ENCODE measurements at regions not wholly inside any gene's neighbourhood (a gene's known extent, or its start where the extent isn't known, plus 50 kb on each side); places are given as distances from the start of the nearest gene placed in this dataset.
"Not testable (repeated sequence)": the region's sequence is repeated elsewhere in the genome, so short reads cannot be mapped to it uniquely, and the experiment has no call there.

GRCh38 chr2:138221358-138221757 lies 257.1 kb downstream of the HNMT start:
- no peak for DNase-seq (ENCODE audit: low spot score)

DNA sequence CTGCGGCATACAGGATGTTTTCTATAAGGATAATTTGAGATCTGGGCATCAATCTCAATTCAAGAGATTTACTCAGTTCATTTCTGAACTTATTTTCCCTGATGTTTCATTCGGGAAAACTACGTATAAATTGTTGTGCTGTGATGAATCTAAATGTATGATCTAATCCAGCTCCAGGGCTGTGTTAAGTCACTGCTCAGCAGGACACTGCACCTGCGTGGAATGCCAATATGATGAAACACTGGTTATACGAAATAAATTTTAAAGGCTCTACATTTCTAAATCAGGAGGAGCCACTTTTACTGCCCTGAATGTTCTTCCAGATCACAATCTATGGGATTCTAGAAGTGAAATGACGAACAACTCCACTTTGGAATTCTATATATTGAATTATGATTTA lies 259.0 kb downstream of the HNMT start:
- no peak for DNase-seq (ENCODE audit: low spot score)

- DNase-seq (ENCODE audit: low spot score) = no peak
Measured at GRCh38 chr2:138227195-138227594, 262.9 kb downstream of the HNMT start.

DNA sequence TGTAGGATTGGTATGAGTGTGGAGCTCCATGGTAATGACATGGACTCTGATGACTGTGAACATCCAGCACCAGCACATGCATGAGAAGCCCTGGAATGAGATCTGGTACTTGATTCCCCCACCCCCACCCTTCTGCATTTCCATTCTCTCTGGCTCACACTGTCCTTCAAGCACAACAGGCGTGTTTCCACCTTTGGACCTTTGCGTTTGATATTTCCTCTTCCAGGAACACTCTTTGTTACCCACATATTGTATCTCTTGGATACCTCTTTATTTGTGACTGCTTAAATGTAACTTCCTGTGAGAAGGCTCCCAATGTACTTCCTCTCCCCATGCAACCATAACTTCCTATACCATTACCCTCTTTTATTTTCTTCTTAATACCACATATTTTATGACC lies 263.8 kb downstream of the HNMT start:
- no peak for DNase-seq (ENCODE audit: low spot score)

GRCh38 chr2:138234265-138234664 lies 267.3 kb upstream of the SPOPL start:
- no peak for DNase-seq (ENCODE audit: low spot score)

DNA sequence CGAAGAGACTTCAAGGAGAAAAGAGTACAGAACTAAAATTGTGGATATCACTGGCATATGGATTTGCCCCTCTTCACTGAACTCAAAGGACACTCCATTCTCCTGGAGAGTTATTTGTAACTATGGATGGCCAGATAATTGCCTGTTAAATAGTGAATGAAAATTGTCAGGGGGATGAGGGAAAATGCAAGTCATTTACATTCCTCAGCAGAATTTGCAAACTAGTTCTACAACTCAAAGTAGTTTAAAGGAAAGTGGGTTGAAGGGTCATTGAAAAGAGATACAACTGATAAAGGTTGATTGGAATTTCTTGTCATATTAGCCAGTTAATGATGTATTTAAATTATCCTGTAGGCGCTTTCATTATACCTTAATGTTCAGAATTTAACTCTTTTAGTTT lies 266.5 kb upstream of the SPOPL start:
- DNase-seq (ENCODE audit: low spot score) = no peak

DNA sequence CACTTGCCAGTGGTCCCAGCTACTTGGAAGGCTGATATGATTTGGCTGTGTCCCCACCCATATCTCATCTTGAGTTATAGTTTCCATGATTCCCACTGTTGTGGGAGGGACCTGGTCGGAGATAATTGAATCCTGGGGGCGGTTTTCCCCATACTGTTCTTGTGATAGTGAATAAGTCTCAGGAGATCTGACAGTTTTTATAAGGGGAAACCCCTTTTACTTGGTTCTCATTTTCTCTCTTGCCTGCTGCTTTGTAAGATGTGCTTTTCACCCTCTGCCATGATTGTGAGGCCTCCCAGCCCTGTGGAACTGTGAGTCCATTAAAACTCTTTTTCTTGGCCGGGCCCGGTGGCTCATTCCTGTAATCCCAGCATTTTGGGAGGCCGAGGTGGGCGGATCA lies 265.4 kb upstream of the SPOPL start:
- no peak for DNase-seq (ENCODE audit: low spot score)

GRCh38 chr2:138237667-138238384 lies 263.7 kb upstream of the SPOPL start:
- no peak for DNase-seq (ENCODE audit: low spot score)

DNA sequence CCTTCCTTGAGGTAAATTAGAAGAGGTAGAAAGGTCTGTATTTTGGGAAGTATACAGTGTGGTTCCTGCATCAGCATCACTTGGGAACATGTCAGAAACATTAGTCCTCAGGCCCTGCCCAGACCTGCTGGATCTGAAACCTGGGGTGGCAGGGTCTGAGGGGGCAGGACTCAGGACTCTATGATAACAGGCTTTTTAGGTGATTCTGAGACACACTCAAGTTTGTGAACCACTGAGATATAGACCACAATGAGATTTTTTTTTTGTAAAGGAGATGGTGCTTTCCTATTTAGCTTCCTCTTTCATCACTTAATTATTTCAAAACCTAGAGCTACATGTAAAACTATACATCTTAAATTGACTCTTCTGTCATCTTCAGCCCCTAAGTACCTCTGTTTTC lies 262.7 kb upstream of the SPOPL start:
- DNase-seq (ENCODE audit: low spot score) = no peak

DNA sequence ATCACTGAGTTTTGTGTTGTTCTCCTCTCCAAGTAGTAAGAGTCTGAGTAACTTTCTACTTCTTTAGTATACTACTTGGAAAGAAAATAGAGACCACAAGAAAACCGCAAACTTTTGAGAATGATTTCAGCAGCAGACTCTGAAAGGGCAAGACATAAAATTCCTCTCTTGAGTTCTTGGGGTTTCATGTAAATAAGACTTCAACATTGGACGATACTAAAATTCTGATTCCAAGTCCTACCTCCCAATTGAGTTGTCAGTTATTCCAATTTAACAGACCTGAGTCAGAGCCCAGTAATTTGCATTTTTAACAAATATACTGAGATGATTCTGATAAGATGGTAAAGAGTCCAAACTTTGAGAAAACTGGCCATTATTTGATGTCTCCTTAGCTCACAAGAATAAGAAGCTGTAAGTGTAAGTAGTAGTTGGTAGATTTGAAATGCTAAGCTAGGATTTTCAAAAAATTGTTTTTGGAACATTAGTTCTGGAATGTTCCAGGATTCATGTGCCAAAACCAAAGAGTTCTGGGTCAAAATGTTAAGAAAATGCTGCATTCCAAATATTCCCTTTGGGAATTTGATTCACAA lies 261.6 kb upstream of the SPOPL start:
- DNase-seq (ENCODE audit: low spot score) = no peak

DNA sequence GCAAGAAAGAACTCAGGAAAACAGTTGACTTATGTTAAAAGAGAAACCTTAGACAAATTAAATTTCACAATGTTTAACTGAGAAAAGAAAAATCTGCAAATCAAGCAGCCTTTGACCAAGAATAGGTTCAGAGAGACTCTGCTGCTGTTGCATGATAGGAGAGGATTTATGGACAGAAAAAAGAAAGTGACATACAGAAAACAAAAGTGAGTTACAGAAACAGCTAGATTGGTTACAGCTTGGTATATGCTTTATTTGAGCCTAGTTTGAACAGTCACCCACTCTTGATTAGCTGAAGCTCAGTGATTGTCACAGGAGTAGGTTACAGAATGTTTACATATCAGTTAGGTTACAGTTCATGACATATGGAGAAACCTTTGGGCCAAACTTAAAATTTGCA lies 258.2 kb upstream of the SPOPL start:
- DNase-seq (ENCODE audit: low spot score) = no peak

DNA sequence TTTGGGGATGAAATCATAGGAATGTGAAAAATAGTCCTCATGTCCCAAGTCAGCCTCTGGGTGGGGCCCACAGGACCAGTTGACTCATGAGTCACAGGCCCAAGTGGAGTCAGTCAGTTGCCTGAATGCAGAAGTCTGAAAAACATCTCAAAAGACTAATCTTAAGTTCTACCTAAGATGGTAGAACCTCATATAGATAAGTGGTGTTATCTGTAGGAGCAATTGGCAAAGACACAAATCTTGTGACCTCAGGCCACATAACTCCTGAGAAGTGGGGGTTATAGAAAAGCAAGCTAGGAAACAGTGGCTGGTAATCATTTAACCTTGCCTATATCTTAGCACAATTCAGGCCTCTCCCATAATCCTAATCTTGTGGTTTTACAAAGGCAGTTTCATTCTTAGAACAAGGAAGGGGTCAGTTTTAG lies 257.1 kb upstream of the SPOPL start:
- peak; percentile 6 for DNase-seq (ENCODE audit: low spot score)

GRCh38 chr2:138245310-138245709 lies 256.3 kb upstream of the SPOPL start:
- DNase-seq (ENCODE audit: low spot score) = no peak

DNA sequence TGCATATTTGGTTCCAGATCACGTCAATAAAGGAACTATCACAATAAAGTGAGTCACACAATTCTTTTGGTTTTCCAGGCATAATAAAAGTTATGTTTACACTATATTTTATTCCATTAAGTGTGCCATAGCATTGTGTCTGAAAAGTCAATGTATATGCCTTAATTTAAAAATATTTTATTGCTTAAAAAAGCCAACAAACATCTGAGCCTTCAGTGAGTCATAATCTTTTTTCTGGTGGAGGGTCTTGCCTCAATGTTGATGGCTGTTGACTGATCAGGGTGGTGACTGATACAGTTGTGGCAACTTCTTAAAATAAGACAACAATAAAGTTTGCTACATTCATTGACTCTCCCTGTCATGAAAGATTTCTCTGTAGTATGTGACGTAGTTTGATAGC lies 254.3 kb upstream of the SPOPL start:
- no peak for DNase-seq (ENCODE audit: low spot score)

DNA sequence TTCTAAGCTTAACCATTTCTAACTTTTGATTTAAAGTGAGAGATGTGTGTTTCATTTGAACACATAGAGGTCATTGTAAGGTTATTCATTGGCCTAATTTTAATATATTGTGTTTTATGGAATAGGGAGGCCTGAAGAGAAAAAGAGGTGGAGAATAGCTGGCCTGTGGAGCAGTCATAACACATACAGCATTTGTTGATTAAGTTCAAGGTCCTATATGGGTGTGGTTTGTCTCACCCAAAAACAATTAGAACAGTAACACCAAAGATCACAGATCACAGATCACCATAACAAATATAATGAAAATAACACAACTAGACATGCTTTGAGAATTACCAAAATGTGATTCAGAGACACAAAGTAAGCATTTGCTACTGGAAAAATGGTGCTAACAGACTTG lies 252.4 kb upstream of the SPOPL start:
- no peak for DNase-seq (ENCODE audit: low spot score)

DNA sequence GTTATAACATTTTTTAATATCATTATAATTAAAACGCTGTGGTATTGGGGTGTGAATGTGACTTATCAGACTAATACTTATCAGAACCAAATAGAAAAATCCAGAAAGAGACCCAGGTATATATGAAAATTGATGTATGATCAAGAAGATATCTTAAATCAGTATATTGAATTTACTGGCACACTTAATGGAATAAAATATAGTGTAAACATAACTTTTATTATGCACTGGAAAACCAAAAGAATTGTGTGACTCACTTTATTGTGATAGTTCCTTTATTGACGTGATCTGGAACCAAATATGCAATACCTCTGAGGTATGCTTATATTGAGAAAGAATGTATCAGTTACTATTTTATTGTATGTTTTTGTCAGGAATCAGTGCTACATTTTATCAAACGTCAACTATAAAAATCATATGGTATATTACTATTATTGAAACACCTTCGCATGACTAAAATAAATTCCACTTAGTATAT lies 250.7 kb upstream of the SPOPL start:
- not testable (repeated sequence) for DNase-seq (ENCODE audit: low spot score)

DNA sequence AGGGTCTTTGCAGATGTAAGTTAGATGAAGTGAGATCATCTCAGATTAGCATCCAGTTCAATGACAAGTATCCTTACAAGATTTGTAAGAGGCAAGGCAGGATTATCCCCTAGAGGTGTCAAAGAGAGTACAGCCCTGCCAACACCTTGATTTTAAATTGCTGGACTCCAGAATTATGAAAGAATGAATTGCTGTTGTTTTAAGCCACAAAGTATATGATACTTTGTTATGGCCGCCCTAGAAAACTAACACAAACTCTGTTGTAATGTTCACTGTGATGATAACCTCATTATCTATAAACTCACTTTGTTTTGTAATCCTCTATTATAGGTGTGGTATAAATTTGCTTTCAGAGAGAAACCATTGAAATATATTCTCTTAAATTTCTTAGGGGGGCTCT lies 249.0 kb upstream of the SPOPL start:
- DNase-seq (ENCODE audit: low spot score) = no peak

- no peak for DNase-seq (ENCODE audit: low spot score)
Measured at GRCh38 chr2:138255670-138256069, 245.9 kb upstream of the SPOPL start.

DNA sequence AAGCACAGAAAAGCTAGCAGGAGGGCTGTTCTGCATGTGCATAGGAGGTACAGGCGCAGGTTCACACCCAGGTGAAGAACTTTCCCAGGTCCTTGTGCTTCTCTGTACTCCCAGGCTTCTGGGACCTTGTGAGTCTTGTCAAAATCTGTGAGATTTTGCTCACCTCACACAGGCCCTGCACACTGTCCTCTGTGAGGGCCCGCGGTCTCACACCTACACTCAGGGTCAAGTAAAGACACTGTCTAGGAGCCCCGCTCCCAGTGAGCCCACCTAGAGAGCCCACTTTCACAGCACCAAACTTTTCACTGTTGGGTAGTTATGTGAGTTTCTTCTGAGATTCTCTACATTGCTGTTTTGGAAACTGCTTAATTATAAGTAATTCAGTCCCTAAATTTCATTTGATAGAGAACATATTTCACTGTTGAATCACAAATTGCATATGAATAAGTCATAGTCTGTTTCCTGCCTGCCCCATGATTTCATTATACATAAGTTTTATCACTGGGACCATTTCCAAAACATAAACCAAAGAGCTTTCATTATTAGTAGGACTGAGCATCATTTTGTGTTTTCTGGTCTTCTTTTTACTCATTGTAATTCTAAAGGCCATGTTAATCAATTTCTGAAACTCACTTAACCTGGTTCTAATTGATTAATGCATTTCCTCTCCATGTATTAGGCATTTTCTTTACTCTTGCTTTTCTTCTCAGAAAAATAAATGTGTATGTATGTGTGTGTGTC lies 234.2 kb upstream of the SPOPL start:
- DNase-seq (ENCODE audit: low spot score) = no peak

DNA sequence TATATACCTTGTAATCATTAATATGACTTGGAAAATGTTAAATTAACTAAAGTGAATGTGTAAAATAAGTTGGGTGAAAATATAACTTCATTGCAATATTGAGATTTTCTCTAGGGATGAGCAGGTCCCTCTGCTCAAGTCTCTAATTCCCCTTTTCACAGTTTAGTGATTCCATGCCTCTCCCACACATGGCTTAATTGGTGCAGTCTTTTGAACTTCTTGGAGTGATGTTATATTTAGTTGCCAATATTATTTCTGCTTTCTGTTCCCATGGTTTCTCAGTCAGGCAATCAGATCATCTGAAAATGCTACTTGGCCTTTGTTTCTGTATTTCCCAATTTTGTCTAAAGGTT lies 233.7 kb upstream of the SPOPL start:
- no peak for DNase-seq (ENCODE audit: low spot score)

DNA sequence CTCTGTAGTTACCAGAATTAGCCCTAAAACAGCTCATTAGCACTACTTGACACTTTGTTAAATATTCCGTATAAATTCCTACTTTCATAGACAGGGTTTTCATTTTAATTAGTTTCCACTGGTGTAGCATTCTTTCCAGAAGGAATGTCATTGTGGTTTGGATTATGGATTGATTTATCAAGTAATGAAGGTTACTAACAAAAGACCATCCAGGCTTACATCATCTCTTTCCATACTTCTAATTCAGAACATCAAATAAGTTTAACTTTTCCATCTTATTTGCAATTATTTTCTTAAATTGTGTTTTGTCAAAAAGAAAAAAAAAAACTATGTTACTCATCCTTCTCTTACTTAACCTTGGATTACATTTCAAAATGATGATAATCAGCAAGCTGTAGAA lies 231.8 kb upstream of the SPOPL start:
- no peak for DNase-seq (ENCODE audit: low spot score)

- no peak for DNase-seq (ENCODE audit: low spot score)
Measured at GRCh38 chr2:138271467-138271866, 230.1 kb upstream of the SPOPL start.

GRCh38 chr2:138272524-138273195 lies 228.9 kb upstream of the SPOPL start:
- no peak for DNase-seq (ENCODE audit: low spot score)
